IMR-90 (cell line): ENCODE measurements at regions not wholly inside any gene's neighbourhood (a gene's known extent, or its start where the extent isn't known, plus 50 kb on each side); places are given as distances from the start of the nearest gene placed in this dataset.

Source experiments
- MAZ ChIP-seq: IDR thresholded peaks from 2 replicates; pipeline ENCODE4 v1.6.1; 2012; ENCODE audit warnings: low read depth, mild to moderate bottlenecking, low read length, improper control_type of control experiment, moderate library complexity, borderline replicate concordance
- POLR2A ChIP-seq: IDR thresholded peaks from 2 replicates; pipeline ENCODE4 v1.6.1; 2012; ENCODE audit warnings: mild to moderate bottlenecking, low read depth, low read length
- RAD21 ChIP-seq: IDR thresholded peaks from 2 replicates; pipeline ENCODE4 v1.6.1; 2012; ENCODE audit warnings: low read length, improper control_type of control experiment
- SMC3 ChIP-seq: fragments of 150-350 bp; IDR thresholded peaks from 2 replicates; pipeline ENCODE4 v1.6.1; 2016; ENCODE audit warnings: low read depth, mild to moderate bottlenecking, antibody characterized with exemption, low read length, moderate library complexity
- TF ChIP-seq, protein P1 (sequence below): conservative IDR thresholded peaks from 2 replicates; pipeline ENCODE4 v1.5.1; 2012; ENCODE audit warnings: mild to moderate bottlenecking, low read depth, low read length, improper control_type of control experiment
- TF ChIP-seq, protein P2 (sequence below): fragments of 150-350 bp; IDR thresholded peaks from 2 replicates; pipeline ENCODE4 v1.6.1; 2016; ENCODE audit warnings: low read depth, mild to moderate bottlenecking, low read length, moderate library complexity, borderline replicate concordance
- TF ChIP-seq, protein P3 (sequence below): fragments of 150-350 bp; IDR thresholded peaks from 2 replicates; pipeline ENCODE4 v1.6.1; 2017; ENCODE audit warnings: mild to moderate bottlenecking, antibody characterized with exemption, low read length, low read depth

GRCh38 chr12:86712425-86712843 lies 456.2 kb upstream of the MGAT4C start:
- TF ChIP-seq, protein P1, sequence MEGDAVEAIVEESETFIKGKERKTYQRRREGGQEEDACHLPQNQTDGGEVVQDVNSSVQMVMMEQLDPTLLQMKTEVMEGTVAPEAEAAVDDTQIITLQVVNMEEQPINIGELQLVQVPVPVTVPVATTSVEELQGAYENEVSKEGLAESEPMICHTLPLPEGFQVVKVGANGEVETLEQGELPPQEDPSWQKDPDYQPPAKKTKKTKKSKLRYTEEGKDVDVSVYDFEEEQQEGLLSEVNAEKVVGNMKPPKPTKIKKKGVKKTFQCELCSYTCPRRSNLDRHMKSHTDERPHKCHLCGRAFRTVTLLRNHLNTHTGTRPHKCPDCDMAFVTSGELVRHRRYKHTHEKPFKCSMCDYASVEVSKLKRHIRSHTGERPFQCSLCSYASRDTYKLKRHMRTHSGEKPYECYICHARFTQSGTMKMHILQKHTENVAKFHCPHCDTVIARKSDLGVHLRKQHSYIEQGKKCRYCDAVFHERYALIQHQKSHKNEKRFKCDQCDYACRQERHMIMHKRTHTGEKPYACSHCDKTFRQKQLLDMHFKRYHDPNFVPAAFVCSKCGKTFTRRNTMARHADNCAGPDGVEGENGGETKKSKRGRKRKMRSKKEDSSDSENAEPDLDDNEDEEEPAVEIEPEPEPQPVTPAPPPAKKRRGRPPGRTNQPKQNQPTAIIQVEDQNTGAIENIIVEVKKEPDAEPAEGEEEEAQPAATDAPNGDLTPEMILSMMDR: no peak
- TF ChIP-seq POLR2A (no peak), SMC3 (no peak), MAZ (no peak), RAD21 (no peak)
- TF ChIP-seq, protein P2, sequence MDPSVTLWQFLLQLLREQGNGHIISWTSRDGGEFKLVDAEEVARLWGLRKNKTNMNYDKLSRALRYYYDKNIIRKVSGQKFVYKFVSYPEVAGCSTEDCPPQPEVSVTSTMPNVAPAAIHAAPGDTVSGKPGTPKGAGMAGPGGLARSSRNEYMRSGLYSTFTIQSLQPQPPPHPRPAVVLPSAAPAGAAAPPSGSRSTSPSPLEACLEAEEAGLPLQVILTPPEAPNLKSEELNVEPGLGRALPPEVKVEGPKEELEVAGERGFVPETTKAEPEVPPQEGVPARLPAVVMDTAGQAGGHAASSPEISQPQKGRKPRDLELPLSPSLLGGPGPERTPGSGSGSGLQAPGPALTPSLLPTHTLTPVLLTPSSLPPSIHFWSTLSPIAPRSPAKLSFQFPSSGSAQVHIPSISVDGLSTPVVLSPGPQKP: no peak
- TF ChIP-seq, protein P3, sequence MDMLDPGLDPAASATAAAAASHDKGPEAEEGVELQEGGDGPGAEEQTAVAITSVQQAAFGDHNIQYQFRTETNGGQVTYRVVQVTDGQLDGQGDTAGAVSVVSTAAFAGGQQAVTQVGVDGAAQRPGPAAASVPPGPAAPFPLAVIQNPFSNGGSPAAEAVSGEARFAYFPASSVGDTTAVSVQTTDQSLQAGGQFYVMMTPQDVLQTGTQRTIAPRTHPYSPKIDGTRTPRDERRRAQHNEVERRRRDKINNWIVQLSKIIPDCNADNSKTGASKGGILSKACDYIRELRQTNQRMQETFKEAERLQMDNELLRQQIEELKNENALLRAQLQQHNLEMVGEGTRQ: no peak
